ENCODE measurements at regions not wholly inside any gene's neighbourhood (a gene's known extent, or its start where the extent isn't known, plus 50 kb on each side); places are given as distances from the start of the nearest gene placed in this dataset.

DNA sequence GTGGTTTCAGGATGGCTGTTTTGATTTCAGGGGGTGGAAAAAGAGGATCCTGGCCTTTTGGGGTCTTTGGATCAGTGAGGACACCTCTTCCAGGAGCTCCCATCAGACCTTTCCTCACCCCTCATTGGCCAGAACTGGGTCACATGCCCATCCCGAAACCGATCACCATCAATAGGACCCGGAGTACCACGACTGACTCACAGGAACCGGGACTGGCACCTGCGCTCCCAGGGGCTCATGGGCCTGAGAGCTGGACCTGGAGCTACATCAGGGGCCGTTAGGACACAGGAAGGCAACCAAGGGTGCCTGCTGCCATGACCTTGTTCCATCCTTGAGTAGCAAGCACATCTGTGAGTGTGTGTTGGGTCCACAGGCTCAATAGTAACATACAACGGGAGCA lies 180.4 kb downstream of the BMP7 start:
- WGBS, 2 donors = 83 to 85% methylated on average over 8 of the region's 8 CpGs
- intact Hi-C loops (cut with DNase I) = loop anchor here in 2 of 10 donors (5.0 to 10.0 kb wide), 2 partner anchors 241 to 419 kb away; partner anchors contain the start of gene SPO11 (in 1 of the 2)
- no peak overlapping the region for H3K4me3 ChIP-seq
- ATAC-seq = no peak
- DNase-seq = no peak
- TF ChIP-seq, protein P1, sequence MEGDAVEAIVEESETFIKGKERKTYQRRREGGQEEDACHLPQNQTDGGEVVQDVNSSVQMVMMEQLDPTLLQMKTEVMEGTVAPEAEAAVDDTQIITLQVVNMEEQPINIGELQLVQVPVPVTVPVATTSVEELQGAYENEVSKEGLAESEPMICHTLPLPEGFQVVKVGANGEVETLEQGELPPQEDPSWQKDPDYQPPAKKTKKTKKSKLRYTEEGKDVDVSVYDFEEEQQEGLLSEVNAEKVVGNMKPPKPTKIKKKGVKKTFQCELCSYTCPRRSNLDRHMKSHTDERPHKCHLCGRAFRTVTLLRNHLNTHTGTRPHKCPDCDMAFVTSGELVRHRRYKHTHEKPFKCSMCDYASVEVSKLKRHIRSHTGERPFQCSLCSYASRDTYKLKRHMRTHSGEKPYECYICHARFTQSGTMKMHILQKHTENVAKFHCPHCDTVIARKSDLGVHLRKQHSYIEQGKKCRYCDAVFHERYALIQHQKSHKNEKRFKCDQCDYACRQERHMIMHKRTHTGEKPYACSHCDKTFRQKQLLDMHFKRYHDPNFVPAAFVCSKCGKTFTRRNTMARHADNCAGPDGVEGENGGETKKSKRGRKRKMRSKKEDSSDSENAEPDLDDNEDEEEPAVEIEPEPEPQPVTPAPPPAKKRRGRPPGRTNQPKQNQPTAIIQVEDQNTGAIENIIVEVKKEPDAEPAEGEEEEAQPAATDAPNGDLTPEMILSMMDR (IDR thresholded peaks at IDR 0.05) = no peak
- no peaks in the 10 kb centered on the region for H3K36me3 ChIP-seq
- H3K9me3 ChIP-seq = peaks cover 0 to 4% (median 0%) of the 10 kb centered on the region in 11 donors
- H3K4me1 ChIP-seq = no peaks in the 10 kb centered on the region
- H3K27ac ChIP-seq = no peak overlapping the region
- H3K27me3 ChIP-seq = peaks cover 0 to 43% (median 10%) of the 10 kb centered on the region in 7 donors

DNA sequence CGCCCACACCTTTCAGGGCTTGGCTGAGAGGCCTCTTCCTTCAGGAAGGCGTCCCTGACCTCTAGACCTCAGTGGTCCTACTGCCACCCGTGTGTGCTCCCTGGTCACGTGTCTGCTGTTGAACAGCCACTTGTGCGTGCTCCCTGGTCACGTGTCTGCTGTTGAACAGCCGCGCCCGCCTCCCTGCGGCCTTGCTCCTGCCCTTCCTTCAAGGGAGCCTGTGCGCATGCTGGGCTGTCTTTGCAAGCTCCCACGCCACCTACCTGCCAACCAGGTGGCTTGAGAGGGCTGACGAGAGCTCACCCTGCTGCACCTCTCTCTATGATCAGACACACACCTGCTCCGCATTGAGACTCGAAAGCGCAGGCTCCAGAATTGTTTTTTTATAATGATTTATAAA lies 179.3 kb downstream of the BMP7 start:
- H3K27me3 ChIP-seq = peaks cover 0 to 47% (median 16%) of the 10 kb centered on the region in 7 donors
- H3K9me3 ChIP-seq = peaks cover 0 to 4% (median 0%) of the 10 kb centered on the region in 11 donors
- TF ChIP-seq, protein P1 (IDR thresholded peaks at IDR 0.05) = no peak
- intact Hi-C loops (cut with DNase I) = loop anchor here in 2 of 10 donors (5.0 to 10.0 kb wide), 2 partner anchors 240 to 418 kb away; partner anchors contain the start of gene SPO11 (in 1 of the 2)
- no peak overlapping the region for H3K4me3 ChIP-seq
- H3K27ac ChIP-seq = no peak overlapping the region
- no peak for ATAC-seq
- DNase-seq = no peak
- H3K4me1 ChIP-seq = peaks cover 0 to 3% (median 0%) of the 10 kb centered on the region in 9 donors
- WGBS, 2 donors = 61 to 65% methylated on average over 16 of the region's 16 CpGs
- no peaks in the 10 kb centered on the region for H3K36me3 ChIP-seq

DNA sequence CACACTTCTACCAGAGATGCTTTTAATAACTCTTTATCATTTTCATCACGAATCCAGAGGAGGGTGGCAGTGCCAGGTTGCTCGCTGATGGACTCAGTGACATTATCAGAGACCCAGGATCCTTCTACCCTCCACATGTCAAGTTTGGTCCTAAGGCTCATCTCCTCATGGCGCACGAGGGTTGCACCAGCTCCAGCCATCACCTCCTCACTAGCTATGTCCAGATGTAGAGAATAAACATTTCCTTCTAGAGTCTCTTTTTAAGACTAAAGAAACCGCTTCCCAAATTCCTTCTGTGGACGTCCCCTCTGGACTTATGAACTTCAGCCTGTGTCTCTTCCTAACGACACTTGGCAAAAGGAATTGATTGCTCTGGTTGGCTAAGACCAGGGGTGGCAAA lies 178.7 kb downstream of the BMP7 start:
- ATAC-seq (no peak), DNase-seq (no peak)
- TF ChIP-seq, protein P1 (IDR thresholded peaks at IDR 0.05) = no peak
- intact Hi-C loops (cut with DNase I) = loop anchor here in 4 of 10 donors (2.0 to 10.0 kb wide), 3 partner anchors 240 to 417 kb away; partner anchors contain the start of gene SPO11 (in 1 of the 4)
- H3K27ac ChIP-seq = no peak overlapping the region
- H3K9me3 ChIP-seq = peaks cover 0 to 4% (median 0%) of the 10 kb centered on the region in 11 donors
- H3K4me3 ChIP-seq = no peak overlapping the region
- peaks cover 0 to 5% (median 0%) of the 10 kb centered on the region in 9 donors for H3K4me1 ChIP-seq
- no peaks in the 10 kb centered on the region for H3K36me3 ChIP-seq
- peaks cover 0 to 44% (median 13%) of the 10 kb centered on the region in 7 donors for H3K27me3 ChIP-seq
- WGBS, 2 donors = 83 to 88% methylated on average over 7 of the region's 7 CpGs

DNA sequence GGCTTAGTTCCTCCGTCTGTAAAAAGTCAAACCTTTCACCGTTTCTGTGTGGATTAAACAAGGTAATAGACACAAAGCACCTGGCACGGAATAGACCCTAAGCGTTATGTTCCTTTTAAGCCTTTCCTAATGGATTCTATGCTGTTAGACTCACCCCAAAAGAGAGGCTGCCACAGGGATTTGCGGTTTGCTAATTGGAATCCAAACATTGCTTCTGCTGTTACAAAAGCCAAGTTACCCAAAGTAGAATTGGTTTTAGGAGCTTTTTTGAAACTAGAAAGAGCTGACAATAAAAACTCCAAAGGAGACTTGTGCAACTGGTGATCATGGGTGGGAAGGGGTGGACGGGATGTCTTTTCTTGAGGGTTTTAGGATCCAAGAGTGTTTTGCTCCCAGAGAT lies 178.0 kb downstream of the BMP7 start:
- no peak overlapping the region for H3K27ac ChIP-seq
- peaks cover 0 to 5% (median 0%) of the 10 kb centered on the region in 9 donors for H3K4me1 ChIP-seq
- H3K36me3 ChIP-seq = no peaks in the 10 kb centered on the region
- intact Hi-C loops (cut with DNase I) = loop anchor here in 4 of 10 donors (2.0 to 10.0 kb wide), 3 partner anchors 239 to 416 kb away; partner anchors contain the start of gene SPO11 (in 1 of the 4)
- no peak overlapping the region for H3K4me3 ChIP-seq
- DNase-seq (no peak), ATAC-seq (no peak)
- WGBS, 2 donors = 38% methylated on average over 6 of the region's 6 CpGs
- peaks cover 0 to 4% (median 0%) of the 10 kb centered on the region in 11 donors for H3K9me3 ChIP-seq
- H3K27me3 ChIP-seq = peaks cover 0 to 43% (median 13%) of the 10 kb centered on the region in 7 donors
- TF ChIP-seq, protein P1 (IDR thresholded peaks at IDR 0.05) = no peak
